ENCODE measurements at regions not wholly inside any gene's neighbourhood (a gene's known extent, or its start where the extent isn't known, plus 50 kb on each side); places are given as distances from the start of the nearest gene placed in this dataset.

DNA sequence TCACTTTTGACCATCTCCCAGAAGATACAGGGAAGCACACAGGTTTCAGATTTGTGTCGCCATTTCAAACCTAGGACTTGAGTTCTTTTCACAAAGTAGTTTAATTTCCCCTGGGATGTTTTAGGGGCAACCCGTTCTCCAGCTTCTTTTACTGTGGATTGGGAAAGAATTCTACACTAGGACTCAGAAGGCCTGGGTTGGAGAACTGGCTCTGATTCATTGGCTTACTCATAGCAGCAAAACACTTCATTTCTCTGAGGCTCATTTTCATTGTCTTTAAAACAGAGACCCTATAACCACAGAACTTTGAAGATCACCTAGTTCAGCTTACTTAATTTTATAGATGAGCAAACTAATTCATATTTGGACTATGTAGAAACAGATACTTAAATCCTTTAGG, 175.9 kb upstream of the SALL1 start:
- intact Hi-C loops (cut with DNase I): no loop called here
- no peak for ATAC-seq
- DNase-seq (ENCODE audit: missing footprints): no peak

DNA sequence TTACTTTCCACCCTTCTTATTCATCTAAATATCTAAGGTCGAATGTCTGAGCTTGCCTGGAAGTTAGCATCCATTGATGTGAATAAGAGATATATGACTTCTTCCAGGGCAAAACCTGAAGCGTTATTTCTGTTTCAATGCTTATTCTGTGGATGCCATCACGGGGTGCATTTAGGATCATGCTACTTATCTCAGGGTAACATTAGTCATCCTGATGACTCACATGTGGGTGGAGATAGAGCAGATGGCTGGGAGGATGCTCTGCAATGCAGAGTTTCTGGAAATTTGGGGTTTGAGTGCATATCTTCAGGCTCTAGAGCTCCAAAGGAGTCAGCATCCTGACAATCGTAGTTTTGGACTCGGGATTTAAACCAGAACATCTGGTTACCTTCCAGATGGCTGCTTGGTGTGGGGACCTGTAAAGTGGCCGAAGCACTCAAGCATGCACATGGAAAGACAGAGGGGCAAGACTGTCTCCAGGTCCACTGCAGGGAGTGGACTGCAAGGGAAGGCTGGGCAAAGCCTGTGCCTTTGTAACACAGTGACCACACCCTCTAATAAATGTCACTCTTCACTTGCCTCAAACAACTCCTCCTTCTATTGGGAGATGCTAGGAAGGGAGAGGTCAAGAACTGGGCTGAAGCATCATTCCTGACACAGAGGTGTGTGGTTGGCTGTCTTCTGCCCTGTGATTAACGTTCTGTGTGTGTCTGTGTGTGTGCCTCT, 175.2 kb upstream of the SALL1 start:
- no peak for DNase-seq (ENCODE audit: missing footprints)
- no peak for ATAC-seq
- intact Hi-C loops (cut with DNase I): no loop called here

DNA sequence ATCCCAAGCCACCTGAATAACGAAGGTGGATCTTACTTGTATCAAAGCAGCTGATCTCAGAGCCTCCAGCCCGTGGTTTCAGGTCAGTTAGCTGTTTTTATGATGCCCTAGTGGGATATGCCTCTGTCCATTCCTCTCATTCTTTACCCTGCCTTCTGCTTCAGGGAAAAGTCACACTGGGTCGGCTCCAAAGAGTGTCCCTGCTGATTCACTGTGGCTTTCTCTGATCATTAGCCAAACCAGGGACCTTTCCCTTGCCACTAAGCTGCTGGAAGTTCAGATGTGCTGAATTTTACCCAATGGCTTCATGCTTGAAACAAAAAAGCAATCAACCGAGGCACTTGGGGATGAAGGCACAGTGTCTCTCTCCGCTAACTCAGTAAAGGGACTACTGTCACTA, 170.2 kb upstream of the SALL1 start:
- DNase-seq (ENCODE audit: missing footprints) (no peak), ATAC-seq (no peak)
- intact Hi-C loops (cut with DNase I): no loop called here

DNA sequence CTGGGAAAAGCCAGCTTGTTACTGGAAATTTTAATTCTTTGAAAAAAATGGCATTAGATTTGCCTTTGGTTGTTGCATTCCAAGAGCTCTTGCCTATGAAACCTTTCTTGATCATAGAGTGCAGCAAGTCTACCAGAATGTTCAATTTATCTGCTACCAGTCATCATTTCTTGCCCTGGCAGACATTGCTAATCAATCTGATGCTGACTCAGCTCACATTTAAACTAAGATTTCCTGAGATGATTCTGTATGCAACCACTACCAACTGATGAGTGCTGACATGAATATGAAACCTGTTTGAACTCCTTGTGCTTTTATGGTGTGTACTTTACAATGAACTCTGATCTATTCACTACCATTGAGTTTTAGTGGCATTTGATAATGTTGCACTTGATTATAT, 166.5 kb upstream of the SALL1 start:
- ATAC-seq: no peak

DNA sequence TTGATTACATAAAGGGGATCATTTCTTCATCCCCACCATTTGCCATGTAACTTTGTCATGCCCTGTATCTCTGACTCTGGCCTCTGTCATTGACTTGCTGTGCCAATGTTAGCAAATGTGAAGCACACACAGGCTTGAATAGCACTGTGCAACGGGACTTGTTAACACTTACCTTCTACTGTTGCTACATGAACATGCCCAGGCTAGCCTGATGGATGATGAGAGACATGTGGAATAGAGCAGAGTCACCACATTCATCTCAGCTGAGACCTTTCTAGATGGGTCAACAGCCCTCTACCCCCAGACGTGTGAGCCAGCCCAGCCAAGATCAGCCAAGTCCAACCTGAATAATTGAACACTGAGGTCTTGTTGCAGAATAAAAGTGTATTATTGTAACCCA, 162.1 kb upstream of the SALL1 start:
- no peak for DNase-seq (ENCODE audit: missing footprints)
- intact Hi-C loops (cut with DNase I): no loop called here
- ATAC-seq: no peak

More for the DNA sequence above, 166.5 kb upstream of the SALL1 start:
- intact Hi-C loops (cut with DNase I): no loop called here
- DNase-seq (ENCODE audit: missing footprints): no peak

DNA sequence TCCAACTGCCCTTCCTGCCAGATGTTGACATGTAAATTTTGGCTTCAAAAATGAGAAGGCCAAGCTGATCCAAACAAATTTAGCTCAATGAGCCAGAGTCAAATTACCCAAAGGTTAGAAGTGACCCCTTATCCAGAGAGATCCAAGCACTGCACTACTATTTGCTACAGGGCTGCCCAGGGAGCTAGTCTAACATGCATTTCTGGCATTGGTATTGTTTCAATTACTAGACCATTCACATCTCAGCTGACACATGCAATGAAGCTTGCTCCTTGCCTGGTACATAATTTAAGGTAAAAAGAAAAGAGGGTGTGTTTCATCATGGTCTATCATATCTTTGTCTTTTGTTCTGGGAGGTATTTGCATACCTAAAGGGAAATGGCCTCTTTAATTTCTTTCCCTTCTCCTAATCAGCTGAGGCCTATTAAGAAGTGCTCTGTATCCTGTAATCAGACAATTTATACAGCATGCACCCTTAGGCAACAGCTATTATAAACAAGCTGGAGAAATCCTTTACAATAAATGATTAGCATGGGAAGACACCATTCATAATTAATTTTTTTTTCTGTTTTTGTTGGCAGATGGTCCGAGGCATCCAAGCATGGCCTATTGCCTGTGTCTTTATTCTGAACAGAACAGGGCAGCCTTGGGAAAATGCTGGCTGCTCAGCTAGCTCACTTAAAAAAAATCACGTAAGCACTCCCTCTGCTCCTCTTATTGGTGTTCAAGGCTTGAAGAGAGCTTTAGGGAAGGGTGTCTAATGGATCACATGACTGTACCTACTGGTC, 161.5 kb upstream of the SALL1 start:
- DNase-seq (ENCODE audit: missing footprints) (no peak), ATAC-seq (no peak)
- intact Hi-C loops (cut with DNase I): no loop called here

DNA sequence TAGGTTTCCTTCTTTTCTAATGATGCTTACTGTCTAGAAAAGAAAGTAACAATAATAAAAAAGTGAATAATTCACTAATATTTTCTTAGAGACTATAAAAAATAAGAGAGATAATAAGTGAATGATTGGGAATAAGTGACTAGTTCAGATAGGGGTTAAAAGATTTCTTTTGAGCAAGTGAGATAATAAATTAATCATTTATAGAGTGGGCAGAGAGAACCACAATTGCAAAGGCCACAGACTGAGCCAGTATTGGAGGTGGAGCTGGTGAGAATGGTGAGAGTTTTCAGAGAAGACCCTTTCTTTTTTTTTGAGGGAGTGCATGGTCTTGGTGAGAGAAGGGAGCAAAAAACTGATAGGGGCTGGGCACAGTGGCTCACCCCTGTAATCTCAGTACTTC, 159.1 kb upstream of the SALL1 start:
- intact Hi-C loops (cut with DNase I): no loop called here
- no peak for ATAC-seq
- no peak for DNase-seq (ENCODE audit: missing footprints)

DNA sequence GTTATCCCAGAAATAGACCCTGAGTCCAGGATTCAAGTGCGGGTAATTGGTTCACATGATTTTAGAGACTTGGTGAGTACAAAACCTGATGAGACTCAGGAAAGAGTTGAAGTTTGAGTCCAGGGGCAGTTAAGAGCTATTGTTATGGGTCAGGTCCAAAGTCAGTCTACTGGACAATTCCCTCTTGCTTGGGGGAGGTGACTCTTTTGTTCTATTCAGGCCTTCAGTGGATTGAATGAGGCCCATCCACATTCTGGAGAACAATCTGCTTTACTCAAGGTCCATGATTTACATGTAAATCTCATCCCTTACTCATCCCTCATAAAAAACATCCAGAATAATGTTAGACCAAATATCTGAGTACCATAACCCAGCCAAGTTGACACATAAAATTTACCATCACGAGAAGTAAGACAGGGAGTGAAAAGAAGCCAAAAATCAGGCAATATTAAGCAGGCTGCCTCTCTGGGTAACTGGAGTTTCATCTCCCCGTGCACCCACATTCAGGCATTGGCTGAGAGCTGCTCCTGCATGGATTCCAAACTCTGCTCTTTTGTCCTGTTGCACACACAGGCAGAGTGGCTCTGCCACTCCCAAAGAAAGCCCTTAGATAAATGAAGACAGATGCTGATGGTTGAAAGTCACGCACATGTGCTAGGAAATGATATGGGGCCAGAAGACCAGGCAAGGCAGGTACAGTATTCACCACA, 156.0 kb upstream of the SALL1 start:
- DNase-seq (ENCODE audit: missing footprints) (no peak), ATAC-seq (no peak)
- intact Hi-C loops (cut with DNase I): no loop called here

DNA sequence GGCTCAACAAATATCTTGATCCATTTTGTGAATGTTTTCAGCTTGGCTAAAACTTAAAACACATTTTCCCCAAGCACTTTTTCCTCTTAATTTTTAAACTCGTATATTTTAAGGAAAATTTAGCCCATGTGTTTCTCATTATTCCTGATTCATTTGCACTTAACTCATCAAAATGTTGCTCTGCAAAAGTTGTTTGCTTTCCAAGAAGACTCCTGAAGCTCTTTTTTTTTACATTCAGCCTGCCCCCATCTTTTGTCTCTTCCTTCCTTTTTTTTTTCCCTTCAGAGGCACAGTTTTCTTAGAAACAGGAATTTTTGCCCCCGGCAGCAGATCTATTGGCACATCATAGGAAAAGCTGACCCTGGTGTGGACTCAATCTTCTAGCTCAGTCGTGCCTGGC, 155.0 kb upstream of the SALL1 start:
- no peak for DNase-seq (ENCODE audit: missing footprints)
- ATAC-seq: no peak
- intact Hi-C loops (cut with DNase I): no loop called here

DNA sequence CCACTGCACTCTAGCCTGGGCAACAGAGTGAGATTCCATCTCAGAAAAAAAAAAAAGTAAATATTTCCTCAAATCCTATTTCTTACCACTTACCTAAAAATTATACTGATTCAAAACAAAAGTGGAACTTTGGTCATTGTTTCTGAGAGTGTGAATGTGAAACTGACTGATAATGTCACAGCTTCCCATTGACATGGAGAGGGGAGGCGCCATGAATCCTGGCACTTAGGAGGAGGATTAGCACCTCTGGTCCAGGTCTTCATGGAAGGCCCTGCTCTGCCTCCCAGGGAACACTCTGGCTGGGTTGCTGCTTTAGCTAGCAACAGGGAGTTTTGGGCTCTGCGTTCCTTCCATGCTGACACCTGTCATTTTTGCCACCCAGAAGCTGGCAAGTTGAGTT, 154.3 kb upstream of the SALL1 start:
- no peak for DNase-seq (ENCODE audit: missing footprints)
- intact Hi-C loops (cut with DNase I): no loop called here
- no peak for ATAC-seq

DNA sequence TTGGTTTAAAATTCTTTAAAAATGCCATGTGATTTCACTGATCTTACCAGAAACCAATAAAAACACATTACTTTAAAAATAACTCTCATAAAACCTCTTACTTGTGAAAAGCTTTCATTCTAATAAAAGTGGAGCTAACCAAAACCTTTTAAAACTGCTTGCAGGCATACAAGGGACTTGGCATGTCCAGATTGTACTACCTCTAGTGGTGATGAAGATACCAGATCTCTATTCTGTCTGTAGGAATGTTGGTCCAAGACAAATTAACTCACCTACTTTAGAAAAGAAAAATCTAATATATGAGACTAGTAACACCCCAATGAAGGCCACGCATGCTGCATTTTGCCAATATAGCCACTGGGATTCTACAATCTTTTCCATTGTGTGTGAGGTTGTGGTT, 151.0 kb upstream of the SALL1 start:
- intact Hi-C loops (cut with DNase I): no loop called here
- no peak for ATAC-seq
- no peak for DNase-seq (ENCODE audit: missing footprints)

DNA sequence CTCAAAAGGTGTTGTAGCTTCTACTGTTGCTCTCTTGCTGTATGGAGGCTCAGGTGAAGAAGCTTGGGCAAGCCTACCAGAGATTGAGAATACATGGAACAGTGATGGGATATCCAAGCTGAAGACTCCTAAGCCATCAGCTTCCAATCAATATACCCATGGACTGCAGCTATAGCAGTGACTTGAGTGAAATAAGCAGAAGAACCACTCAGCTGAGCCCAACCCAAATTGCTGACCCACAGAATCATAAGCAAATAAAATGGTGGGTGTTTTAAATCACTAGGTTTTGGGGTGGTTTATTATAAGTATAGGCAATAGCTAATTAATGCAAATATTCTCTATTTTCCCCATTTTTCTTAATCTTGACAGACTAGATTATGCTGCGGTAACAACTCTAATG, 147.7 kb upstream of the SALL1 start:
- intact Hi-C loops (cut with DNase I): no loop called here
- ATAC-seq: no peak

DNA sequence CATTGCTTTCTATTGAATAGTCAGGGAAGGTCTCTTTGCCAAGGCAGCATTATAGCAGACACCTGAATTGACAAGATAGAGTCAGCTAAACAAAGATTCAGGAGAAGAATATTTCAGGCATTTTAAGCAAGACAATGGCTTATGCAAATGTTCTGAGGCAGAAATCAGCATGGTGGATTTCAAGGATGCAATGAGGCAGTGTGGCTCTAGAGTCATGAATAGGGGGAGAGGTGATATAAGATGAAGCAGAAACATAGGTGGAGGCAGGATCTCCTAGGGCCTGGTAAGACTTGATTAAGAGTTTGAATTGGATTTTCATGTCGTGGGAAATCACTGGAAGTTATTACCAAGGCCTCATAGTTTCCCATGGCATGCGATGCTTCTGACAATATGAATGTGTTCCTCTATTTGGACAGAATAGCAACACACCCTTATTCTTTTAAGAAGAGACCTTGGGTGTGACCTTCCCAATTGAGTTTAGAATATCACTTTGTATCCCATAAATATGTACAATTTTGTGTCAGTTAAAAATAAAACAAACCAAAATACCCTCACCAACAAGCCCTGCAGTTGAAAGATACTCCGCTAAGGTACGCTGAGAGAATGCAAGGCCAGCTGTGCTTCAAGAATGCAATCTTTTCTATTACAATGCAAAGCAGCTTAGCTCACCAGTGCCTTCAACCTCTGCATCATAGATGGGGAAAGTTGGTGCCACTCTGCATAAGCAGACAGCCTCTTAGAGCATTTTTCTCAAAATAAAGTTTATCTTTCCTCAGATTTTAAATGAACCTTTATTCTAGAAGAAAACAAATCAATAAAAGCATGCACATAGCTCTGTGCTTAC, 139.6 kb upstream of the SALL1 start:
- ATAC-seq: no peak
- DNase-seq (ENCODE audit: missing footprints): no peak
- intact Hi-C loops (cut with DNase I): no loop called here

More for the DNA sequence above, 147.7 kb upstream of the SALL1 start:
- no peak for DNase-seq (ENCODE audit: missing footprints)

DNA sequence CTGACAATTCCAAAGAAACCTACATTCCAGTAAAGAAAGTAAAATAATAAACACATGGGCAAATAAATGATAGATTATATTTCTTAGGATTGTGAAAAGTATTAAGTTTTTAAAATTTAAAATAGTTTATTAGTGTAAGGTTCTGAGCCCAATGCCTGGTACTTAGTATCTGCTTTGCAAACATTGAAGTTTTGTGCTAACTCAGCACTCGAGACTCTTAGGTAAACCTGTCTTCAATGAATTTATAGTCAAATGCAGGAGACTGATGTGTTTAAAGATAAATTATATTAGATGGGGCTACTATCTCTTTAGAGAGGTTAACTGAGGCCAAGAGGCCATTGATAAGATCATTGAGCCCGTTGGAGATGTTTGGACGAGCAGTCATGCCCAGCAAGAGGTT, 138.3 kb upstream of the SALL1 start:
- ATAC-seq: no peak
- no peak for DNase-seq (ENCODE audit: missing footprints)
- intact Hi-C loops (cut with DNase I): no loop called here

DNA sequence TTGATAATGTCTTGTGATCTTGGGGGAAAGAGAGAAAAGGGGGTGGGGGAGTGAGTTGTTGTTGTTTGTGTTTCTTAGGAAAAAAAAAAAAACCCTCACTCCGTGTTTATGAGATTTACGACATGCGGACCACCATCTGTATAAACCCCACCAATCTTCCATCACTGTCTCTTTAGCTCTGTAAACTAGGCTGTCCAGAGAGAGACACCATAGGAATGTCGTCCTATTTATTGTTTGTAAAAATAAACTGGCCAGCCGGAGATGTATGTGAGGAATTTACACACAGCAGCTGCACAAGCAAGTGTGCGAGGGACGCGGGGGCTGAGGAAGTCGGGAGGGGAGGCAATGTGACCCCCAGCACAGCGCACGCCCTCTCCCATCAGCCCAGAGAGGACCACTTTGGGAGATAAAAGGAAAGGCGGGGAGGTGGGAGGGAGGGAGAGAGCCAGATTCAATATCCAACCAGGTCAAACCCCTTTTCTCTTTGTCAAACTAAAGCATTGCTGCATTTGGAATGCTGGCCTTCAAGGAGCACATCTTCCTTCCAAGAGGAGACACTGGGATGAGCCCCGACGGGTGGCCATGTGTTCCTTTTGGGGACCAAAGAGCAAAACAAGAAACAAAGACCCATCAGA, 136.2 kb upstream of the SALL1 start:
- no peak for DNase-seq (ENCODE audit: missing footprints)

DNA sequence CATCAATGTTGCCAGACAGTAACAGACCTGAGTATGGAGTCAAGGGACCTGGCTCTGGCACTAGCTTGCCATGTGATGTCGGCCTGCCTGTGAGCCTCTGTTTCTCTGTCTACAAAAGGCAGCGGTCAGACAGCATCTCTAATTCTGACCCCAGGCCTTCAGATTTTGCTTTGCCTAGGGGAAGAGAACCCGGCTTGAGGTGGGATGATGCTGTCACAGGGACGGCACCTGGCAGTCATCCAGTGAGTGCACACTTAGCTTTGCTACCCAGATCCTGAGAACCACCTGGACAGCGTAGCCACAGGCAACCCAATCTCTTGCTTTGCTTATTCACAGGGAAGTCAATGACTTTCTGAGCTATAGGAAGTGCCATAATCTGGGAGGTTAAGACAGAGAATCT, 135.2 kb upstream of the SALL1 start:
- intact Hi-C loops (cut with DNase I): no loop called here
- no peak for ATAC-seq
- DNase-seq (ENCODE audit: missing footprints): no peak

More for the DNA sequence above, 136.2 kb upstream of the SALL1 start:
- intact Hi-C loops (cut with DNase I): no loop called here
- ATAC-seq: no peak

DNA sequence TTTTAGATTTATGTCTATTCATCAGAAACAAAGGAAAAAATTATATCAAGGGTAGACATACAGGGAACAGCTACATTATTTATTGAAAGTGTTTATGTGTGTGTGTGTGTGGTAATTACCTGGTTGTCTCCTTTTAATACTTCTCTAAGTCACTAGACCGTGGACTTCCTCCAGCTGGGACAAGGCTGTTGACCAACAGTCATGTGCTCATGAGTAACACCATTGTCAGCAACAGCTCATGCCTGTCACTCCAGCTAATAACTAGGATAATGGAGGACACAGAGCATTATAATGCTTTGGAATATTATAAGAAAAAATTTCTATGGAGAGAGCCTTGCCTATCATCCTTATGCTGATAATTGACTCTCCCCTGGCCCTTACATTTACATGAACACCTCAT, 125.3 kb upstream of the SALL1 start:
- ATAC-seq (no peak), DNase-seq (ENCODE audit: missing footprints) (no peak)
- intact Hi-C loops (cut with DNase I): no loop called here

DNA sequence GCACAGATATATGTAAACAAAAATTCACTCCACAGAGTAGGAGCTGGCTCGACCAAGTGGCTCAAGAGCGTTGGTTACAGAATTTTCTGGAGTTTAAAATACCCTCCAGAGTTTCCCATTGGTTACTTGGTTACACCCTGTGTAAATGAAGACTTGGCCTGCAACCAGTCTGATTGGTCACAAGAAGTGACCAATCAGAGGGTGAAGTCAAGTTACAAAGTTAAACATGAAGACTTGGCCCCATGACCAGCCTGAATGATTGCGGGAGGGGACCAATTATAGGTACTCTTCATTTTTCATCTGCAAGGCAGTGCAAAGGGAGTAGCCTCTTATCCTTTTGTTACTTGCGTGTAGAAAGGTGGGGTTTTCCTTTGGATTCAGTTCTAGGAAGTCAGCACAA, 121.3 kb upstream of the SALL1 start:
- ATAC-seq: no peak
- intact Hi-C loops (cut with DNase I): no loop called here
- DNase-seq (ENCODE audit: missing footprints): no peak
